Uterus (tissue), 2 donors: ENCODE measurements at regions not wholly inside any gene's neighbourhood (a gene's known extent, or its start where the extent isn't known, plus 50 kb on each side); places are given as distances from the start of the nearest gene placed in this dataset.

ENCODE experiments used
- CTCF ChIP-seq, 4 experiments: fragments of 200-600 bp in 2 of 4; fragments of 450-650 bp in 2 of 4; sonication (generic) in 2 of 4; IDR thresholded peaks; one replicate each; pipeline ENCODE4 v1.5.1; 2016 to 2019; ENCODE audit warnings: antibody characterized with exemption in 4 of 4, mild to moderate bottlenecking in 2 of 4, moderate library complexity in 1 of 4
- POLR2A ChIP-seq, 2 donors: fragments of 450-650 bp; IDR thresholded peaks; one replicate each; pipeline ENCODE4 v1.6.1; 2016; ENCODE audit warnings: antibody characterized with exemption in 2 of 2, mild to moderate bottlenecking in 1 of 2, moderate library complexity in 1 of 2

- TF ChIP-seq POLR2A (IDR thresholded peaks at IDR 0.05) (no peak), CTCF (IDR thresholded peaks at IDR 0.05) (no peak)
These were observed 154.8 kb upstream of the CHODL start for GRCh38 chr21:18089786-18090185.
